Vagina (tissue), 2 donors: ENCODE measurements at regions not wholly inside any gene's neighbourhood (a gene's known extent, or its start where the extent isn't known, plus 50 kb on each side); places are given as distances from the start of the nearest gene placed in this dataset.

Experiments
- DNase-seq, 2 donors: peaks; one replicate each; pipeline ENCODE4 v3.0.0-alpha.2; 2017; ENCODE audit errors: extremely low spot score in 2 of 2
- H3K27ac ChIP-seq: fragments of 200-600 bp; sonication (generic); one replicate; pipeline ENCODE4 v1.5.1; 2019
- H3K27me3 ChIP-seq: fragments of 200-600 bp; sonication (generic); one replicate; pipeline ENCODE4 v1.5.1; 2019
- H3K36me3 ChIP-seq, 2 donors: fragments of 200-600 bp; sonication (generic); one replicate each; pipeline ENCODE4 v1.5.1; 2017 to 2019
- H3K4me1 ChIP-seq: fragments of 200-600 bp; sonication (generic); one replicate; pipeline ENCODE4 v1.5.1; 2019
- H3K4me3 ChIP-seq, 2 donors: fragments of 200-600 bp; sonication (generic); 1 replicate in 1 of 2; 2 replicates in 1 of 2; pipeline ENCODE4 v1.5.1; 2016 to 2019
- H3K9me3 ChIP-seq: fragments of 200-600 bp; sonication (generic); one replicate; pipeline ENCODE4 v1.5.1; 2019
- POLR2A ChIP-seq, 2 donors: fragments of 450-650 bp; IDR thresholded peaks; one replicate each; pipeline ENCODE4 v1.6.1; 2017; ENCODE audit warnings: antibody characterized with exemption in 2 of 2, mild to moderate bottlenecking in 2 of 2, moderate library complexity in 2 of 2
- POLR2AphosphoS5 ChIP-seq, 2 donors: sonication (generic); formaldehyde crosslinking; IDR thresholded peaks; one replicate each; pipeline ENCODE4 v1.9.0; 2017; ENCODE audit warnings: antibody characterized with exemption in 2 of 2, mild to moderate bottlenecking in 2 of 2, low read depth in 1 of 2; ENCODE audit not compliant: insufficient read depth in 1 of 2
- intact Hi-C: fragments of 100-400 bp; cut with DNase I; formaldehyde crosslinking; loops from one replicate; pipeline ENCODE4 v1.15.1; 2023
- TF ChIP-seq, protein P1 (sequence below), 3 experiments: fragments of 450-650 bp in 2 of 3; fragments of 200-600 bp in 1 of 3; sonication (generic) in 1 of 3; IDR thresholded peaks; one replicate each; pipeline ENCODE4 v1.5.1; 2017 to 2019; ENCODE audit warnings: antibody characterized with exemption in 3 of 3, mild to moderate bottlenecking in 2 of 3, moderate library complexity in 2 of 3

DNA sequence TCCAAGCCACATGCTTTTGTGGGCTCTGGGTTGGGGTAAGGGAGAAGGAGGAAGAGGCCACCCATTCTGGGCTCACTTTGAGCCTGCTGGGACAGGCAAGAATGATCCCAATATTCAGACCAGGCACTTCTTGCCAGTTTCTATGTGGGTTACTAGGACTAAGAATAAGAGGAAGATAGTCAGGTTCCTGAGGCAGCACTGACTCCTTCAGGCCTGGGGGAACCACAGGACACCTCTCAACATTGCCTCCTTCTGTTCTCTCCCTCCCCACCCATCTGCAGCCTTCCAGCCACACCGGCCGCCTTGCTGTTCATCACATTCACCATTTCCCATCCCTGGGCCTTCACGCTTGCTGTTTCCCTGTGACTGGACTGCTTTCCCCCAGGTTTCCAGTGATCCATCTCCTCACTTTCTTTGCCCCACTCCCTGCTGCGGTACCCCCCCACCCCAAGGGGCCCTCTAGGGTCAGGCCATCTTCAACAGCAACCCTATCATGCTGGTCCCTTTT lies 69.2 kb upstream of the SIRPA start:
- TF ChIP-seq, protein P1, sequence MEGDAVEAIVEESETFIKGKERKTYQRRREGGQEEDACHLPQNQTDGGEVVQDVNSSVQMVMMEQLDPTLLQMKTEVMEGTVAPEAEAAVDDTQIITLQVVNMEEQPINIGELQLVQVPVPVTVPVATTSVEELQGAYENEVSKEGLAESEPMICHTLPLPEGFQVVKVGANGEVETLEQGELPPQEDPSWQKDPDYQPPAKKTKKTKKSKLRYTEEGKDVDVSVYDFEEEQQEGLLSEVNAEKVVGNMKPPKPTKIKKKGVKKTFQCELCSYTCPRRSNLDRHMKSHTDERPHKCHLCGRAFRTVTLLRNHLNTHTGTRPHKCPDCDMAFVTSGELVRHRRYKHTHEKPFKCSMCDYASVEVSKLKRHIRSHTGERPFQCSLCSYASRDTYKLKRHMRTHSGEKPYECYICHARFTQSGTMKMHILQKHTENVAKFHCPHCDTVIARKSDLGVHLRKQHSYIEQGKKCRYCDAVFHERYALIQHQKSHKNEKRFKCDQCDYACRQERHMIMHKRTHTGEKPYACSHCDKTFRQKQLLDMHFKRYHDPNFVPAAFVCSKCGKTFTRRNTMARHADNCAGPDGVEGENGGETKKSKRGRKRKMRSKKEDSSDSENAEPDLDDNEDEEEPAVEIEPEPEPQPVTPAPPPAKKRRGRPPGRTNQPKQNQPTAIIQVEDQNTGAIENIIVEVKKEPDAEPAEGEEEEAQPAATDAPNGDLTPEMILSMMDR (IDR thresholded peaks at IDR 0.05) = no peak
- TF ChIP-seq POLR2AphosphoS5 (IDR thresholded peaks at IDR 0.05; ENCODE audit: insufficient read depth in 1 of 2, low read depth in 1 of 2) = no peak
- no peak for TF ChIP-seq POLR2A (IDR thresholded peaks at IDR 0.05)
- Histone ChIP-seq H3K4me3 (no peak overlapping the region), H3K4me1 (peaks cover 25% of the 10 kb centered on the region), H3K27ac (no peak overlapping the region), H3K27me3 (no peaks in the 10 kb centered on the region), H3K9me3 (no peaks in the 10 kb centered on the region), H3K36me3 (no peaks in the 10 kb centered on the region)
- intact Hi-C loops = no loop called here
- DNase-seq = no peak

DNA sequence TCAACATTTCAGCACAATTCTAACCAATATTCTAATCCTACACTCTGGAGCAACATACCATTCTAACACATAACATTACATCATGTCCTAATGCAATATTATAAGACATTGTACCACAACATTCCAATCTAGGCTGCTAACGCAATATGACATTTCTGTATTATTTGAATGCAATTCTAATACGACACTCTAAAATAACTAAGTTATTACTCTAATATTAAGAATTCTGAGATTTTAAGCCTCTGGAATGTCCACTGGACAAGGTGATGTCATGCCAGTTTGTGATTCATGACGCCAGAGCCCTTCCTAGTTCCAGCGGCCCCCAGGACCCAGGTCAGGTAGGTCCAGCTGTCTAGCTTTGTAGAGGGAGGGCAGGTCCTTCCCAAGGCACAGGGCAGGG lies 69.7 kb upstream of the SIRPA start:
- Histone ChIP-seq H3K4me1 (peaks cover 20% of the 10 kb centered on the region), H3K27me3 (no peaks in the 10 kb centered on the region), H3K27ac (no peak overlapping the region), H3K9me3 (no peaks in the 10 kb centered on the region), H3K4me3 (no peak overlapping the region), H3K36me3 (no peaks in the 10 kb centered on the region)
- DNase-seq = no peak
- TF ChIP-seq POLR2AphosphoS5 (IDR thresholded peaks at IDR 0.05; ENCODE audit: insufficient read depth in 1 of 2, low read depth in 1 of 2) (no peak), POLR2A (IDR thresholded peaks at IDR 0.05) (no peak)
- TF ChIP-seq, protein P1 (IDR thresholded peaks at IDR 0.05) = no peak
- intact Hi-C loops = no loop called here

DNA sequence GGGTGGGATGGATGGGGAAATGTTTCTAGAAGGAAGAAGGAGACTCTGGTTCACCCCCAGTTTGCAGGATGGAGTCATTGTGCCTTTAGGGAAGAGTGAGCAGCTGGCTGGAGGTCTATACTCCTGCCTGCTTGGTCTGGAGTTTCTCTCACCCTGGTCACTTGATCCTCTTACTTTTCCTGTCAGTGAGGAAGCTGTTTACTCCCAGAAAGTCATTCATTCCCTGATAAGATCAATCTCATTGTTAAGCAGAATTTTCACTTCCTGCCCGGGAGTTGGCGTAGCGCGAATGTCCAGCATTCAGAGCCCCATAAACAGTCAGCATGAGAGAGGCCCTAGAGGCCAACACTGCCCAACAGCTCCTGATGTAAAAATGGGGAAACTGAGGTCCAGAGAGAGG lies 70.4 kb upstream of the SIRPA start:
- DNase-seq = no peak
- no peak overlapping the region for H3K4me3 ChIP-seq
- H3K27me3 ChIP-seq = no peaks in the 10 kb centered on the region
- intact Hi-C loops = no loop called here
- H3K27ac ChIP-seq = no peak overlapping the region
- peaks cover 14% of the 10 kb centered on the region for H3K4me1 ChIP-seq
- no peaks in the 10 kb centered on the region for H3K9me3 ChIP-seq
- no peaks in the 10 kb centered on the region for H3K36me3 ChIP-seq
- TF ChIP-seq, protein P1 (IDR thresholded peaks at IDR 0.05) = no peak
- TF ChIP-seq POLR2AphosphoS5 (IDR thresholded peaks at IDR 0.05; ENCODE audit: insufficient read depth in 1 of 2, low read depth in 1 of 2) (no peak), POLR2A (IDR thresholded peaks at IDR 0.05) (no peak)

DNA sequence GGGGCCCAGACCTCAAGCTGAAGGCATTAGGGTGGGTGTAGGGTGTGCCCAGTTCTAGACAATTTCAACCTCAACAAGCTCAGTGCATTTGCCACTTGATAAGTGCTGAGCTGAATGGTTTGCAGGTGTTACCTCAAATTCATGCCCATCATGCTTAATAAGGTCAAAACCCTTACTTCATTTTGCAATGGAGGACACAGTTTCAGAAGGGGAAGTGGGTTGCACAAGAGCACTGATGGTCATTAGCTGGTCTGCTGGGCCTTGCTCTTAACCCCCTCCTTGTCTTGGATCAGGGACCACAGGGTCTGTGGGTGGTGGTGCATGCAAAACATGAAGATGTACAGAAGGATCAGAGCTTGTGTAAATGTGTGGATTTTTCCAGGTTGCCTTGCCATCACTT lies 71.0 kb upstream of the SIRPA start:
- no peaks in the 10 kb centered on the region for H3K27me3 ChIP-seq
- H3K36me3 ChIP-seq = no peaks in the 10 kb centered on the region
- no peak for TF ChIP-seq POLR2AphosphoS5 (IDR thresholded peaks at IDR 0.05; ENCODE audit: insufficient read depth in 1 of 2, low read depth in 1 of 2)
- TF ChIP-seq, protein P1 (IDR thresholded peaks at IDR 0.05) = no peak
- TF ChIP-seq POLR2A (IDR thresholded peaks at IDR 0.05) = no peak
- no peak overlapping the region for H3K27ac ChIP-seq
- H3K4me3 ChIP-seq = no peak overlapping the region
- peaks cover 9% of the 10 kb centered on the region for H3K4me1 ChIP-seq
- intact Hi-C loops = no loop called here
- DNase-seq = no peak
- H3K9me3 ChIP-seq = no peaks in the 10 kb centered on the region

DNA sequence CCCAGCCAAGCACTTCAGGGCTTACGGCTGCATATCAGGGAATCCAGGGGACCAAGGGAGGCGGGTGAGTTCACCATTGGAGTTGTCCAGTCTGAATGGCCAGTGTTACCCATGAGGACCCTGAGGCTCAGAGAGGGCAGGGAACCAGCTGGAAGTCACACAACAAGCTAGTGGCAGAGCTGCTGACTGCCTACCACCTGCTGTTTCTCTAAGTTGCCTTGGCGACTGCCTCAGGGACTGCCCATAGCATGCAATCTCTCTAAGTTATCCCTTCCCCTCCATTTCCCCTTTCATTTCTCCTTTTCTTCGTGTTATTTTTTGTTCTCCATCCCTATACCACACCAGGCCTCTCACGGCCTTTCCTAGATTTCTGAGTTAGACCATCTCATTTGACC lies 71.8 kb upstream of the SIRPA start:
- Histone ChIP-seq H3K4me3 (no peak overlapping the region), H3K9me3 (no peaks in the 10 kb centered on the region), H3K4me1 (peaks cover 7% of the 10 kb centered on the region), H3K36me3 (no peaks in the 10 kb centered on the region), H3K27ac (no peak overlapping the region), H3K27me3 (no peaks in the 10 kb centered on the region)
- intact Hi-C loops = no loop called here
- no peak for DNase-seq
- TF ChIP-seq POLR2AphosphoS5 (IDR thresholded peaks at IDR 0.05; ENCODE audit: insufficient read depth in 1 of 2, low read depth in 1 of 2) = no peak
- TF ChIP-seq, protein P1 (IDR thresholded peaks at IDR 0.05) = no peak
- no peak for TF ChIP-seq POLR2A (IDR thresholded peaks at IDR 0.05)
